ENCODE measurements at regions not wholly inside any gene's neighbourhood (a gene's known extent, or its start where the extent isn't known, plus 50 kb on each side); places are given as distances from the start of the nearest gene placed in this dataset.

GRCh38 chr1:182147951-182148350, 86.4 kb upstream of the ZNF648 start:
- TF ChIP-seq, protein P1, sequence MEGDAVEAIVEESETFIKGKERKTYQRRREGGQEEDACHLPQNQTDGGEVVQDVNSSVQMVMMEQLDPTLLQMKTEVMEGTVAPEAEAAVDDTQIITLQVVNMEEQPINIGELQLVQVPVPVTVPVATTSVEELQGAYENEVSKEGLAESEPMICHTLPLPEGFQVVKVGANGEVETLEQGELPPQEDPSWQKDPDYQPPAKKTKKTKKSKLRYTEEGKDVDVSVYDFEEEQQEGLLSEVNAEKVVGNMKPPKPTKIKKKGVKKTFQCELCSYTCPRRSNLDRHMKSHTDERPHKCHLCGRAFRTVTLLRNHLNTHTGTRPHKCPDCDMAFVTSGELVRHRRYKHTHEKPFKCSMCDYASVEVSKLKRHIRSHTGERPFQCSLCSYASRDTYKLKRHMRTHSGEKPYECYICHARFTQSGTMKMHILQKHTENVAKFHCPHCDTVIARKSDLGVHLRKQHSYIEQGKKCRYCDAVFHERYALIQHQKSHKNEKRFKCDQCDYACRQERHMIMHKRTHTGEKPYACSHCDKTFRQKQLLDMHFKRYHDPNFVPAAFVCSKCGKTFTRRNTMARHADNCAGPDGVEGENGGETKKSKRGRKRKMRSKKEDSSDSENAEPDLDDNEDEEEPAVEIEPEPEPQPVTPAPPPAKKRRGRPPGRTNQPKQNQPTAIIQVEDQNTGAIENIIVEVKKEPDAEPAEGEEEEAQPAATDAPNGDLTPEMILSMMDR (conservative IDR thresholded peaks at IDR 0.05) = no peak
- TF ChIP-seq ZFX (IDR thresholded peaks at IDR 0.05) = no peak
- no peak overlapping the region for H3K27ac ChIP-seq

- TF ChIP-seq, protein P1 (conservative IDR thresholded peaks at IDR 0.05) = no peak
- H3K27ac ChIP-seq = peak overlapping the region; percentile 30; the same call in 1 of the 2 replicates
Observed at GRCh38 chr1:182147136-182147820, 85.8 kb upstream of the ZNF648 start.

DNA sequence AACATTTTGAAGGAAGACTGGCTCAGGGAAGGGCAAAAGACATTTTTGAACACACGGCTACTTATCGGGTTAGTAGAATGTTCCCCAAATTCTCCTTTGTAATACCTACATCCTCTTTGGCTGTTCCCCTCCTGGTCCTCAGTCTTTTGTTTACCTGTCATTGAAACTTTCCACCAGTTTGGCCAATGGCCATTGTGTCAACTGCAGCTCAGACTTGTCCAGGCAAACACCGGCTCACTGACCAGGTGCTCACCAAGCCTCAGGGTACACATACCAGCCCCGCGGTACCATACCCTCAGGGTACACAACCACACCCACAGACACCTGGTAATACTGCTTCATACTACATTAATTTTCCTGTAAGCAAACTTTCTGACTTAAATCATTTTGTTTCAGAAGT, 84.8 kb upstream of the ZNF648 start:
- H3K27ac ChIP-seq = peak overlapping the region; percentile 30; the same call in 1 of the 2 replicates
- TF ChIP-seq ZFX (IDR thresholded peaks at IDR 0.05) = no peak

- TF ChIP-seq ZFX (IDR thresholded peaks at IDR 0.05) = no peak
- TF ChIP-seq, protein P1 (conservative IDR thresholded peaks at IDR 0.05) = no peak
- no peak overlapping the region for H3K27ac ChIP-seq
Observed at GRCh38 chr1:182145441-182145840, 83.9 kb upstream of the ZNF648 start.

GRCh38 chr1:182144646-182145030, 83.1 kb upstream of the ZNF648 start:
- H3K27ac ChIP-seq = peak overlapping the region; percentile 26; the same call in 1 of the 2 replicates

DNA sequence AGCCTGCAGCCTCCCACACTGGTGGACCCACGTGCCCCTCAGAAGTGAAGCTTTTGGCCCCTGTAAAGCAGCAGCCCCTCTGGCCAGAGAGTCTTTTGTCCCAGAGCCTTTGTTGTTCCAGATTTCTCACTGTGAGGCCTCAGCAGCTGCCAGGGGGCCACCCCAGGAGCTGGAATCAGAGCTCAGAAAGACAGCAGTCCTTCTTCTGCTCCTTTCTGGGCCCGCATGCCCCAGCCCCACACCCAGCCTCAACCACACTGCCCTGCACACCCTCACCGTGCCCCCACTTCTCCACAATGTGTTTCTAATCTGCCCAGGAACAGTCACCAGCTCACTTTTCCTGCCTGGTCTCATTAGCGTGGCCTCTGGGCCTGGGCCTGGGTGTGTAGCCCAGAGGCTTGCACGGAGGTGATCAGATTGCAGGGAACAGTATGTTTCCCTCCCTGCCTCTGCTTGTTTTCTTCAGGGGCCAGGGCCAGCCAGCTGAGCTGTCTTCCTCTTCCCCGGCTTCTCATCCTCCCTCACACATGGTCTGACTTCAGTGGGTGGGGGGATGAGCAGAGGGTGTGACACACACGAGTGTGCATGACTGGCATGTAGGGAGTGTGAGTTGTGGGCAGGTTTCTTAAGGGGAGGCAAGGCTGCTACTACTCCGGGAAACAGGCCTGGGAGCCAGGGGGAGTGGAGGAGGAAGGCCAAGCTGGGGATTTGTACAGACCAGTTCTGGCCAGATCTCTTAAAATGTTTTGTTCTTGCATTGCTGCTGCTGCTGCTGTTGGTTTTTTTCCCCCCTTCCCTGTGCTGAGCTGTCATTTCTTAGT, 82.5 kb upstream of the ZNF648 start:
- no peak for TF ChIP-seq ZFX (IDR thresholded peaks at IDR 0.05)
- TF ChIP-seq, protein P1 (conservative IDR thresholded peaks at IDR 0.05) = no peak
- peak overlapping the region; percentile 26 for H3K27ac ChIP-seq

More at GRCh38 chr1:182144646-182145030, 83.1 kb upstream of the ZNF648 start:
- TF ChIP-seq ZFX (IDR thresholded peaks at IDR 0.05) = no peak
- TF ChIP-seq, protein P1 (conservative IDR thresholded peaks at IDR 0.05) = no peak

DNA sequence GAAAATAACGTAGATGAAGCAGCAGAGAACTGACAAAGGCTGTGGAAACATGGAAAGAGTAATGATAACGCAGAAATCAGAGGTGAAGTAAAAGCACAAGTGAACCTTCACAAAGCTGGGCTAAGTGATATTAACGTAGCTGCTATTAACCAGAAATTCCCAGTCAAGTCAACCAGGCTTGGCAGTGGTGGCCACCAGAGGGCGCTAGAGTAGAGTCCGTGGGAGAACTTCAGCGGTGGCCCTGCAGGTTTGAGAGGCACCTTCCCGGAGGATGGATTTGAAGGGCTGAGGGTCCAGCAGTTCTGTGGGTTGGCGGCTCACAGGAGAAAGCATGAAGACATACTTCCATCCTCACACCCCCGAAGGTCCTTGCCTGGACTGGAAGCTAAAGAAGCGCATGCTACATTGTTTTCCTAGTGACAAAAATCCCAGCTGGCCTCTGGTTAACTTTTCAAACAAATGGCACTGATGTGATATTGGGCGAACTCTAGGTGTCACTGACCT, 81.7 kb upstream of the ZNF648 start:
- H3K27ac ChIP-seq = no peak overlapping the region
- no peak for TF ChIP-seq ZFX (IDR thresholded peaks at IDR 0.05)
- TF ChIP-seq, protein P1 (conservative IDR thresholded peaks at IDR 0.05) = peak; percentile 95
